ENCODE measurements at regions not wholly inside any gene's neighbourhood (a gene's known extent, or its start where the extent isn't known, plus 50 kb on each side); places are given as distances from the start of the nearest gene placed in this dataset.

DNA sequence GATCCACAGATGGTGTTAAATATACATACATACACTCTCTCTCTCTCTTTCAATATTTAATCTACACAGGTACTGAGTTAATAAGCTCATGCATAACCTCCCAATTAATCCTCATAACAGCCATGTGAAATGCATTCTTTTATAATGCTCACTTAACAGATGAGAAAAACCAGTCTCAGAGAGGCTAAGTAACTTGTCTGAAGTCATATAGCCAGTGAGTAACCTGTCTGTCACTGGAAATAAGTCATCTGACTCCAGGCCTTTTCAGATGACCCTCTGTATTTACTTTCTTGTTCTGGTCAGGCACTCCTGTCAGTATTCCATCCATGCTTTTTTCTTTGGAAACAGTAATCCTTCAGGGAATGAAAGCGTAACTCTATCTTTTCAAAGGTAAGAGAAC lies 594.0 kb upstream of the TENM4 start:
- TF ChIP-seq ZFX (IDR thresholded peaks at IDR 0.05; ENCODE audit: borderline replicate concordance) (no peak), CTCF (IDR thresholded peaks at IDR 0.05) (no peak)
